HEK293 (cell line): ENCODE measurements at regions not wholly inside any gene's neighbourhood (a gene's known extent, or its start where the extent isn't known, plus 50 kb on each side); places are given as distances from the start of the nearest gene placed in this dataset.
"Not testable (repeated sequence)": the region's sequence is repeated elsewhere in the genome, so short reads cannot be mapped to it uniquely, and the experiment has no call there.

ENCODE experiments used
- CTCF ChIP-seq: fragments of 450-650 bp; formaldehyde crosslinking; IDR thresholded peaks from 2 replicates; pipeline ENCODE4 v1.5.1; 2016; ENCODE audit warnings: missing biosample characterization, missing genetic modification characterization
- ZNF394 ChIP-seq: fragments of 450-650 bp; formaldehyde crosslinking; IDR thresholded peaks from 2 replicates; pipeline ENCODE4 v1.5.1; 2016; ENCODE audit warnings: missing biosample characterization, missing genetic modification characterization, mild to moderate bottlenecking, moderate library complexity, borderline replicate concordance
- ZNF549 ChIP-seq: fragments of 450-650 bp; IDR thresholded peaks from 2 replicates; pipeline ENCODE4 v1.5.1; 2018; ENCODE audit warnings: missing biosample characterization, missing genetic modification characterization, mild to moderate bottlenecking, inconsistent platforms, moderate library complexity

- not testable (repeated sequence) for TF ChIP-seq CTCF, ZNF549, ZNF394 (tag by site-specific recombination)
Measured at GRCh38 chr15:99799854-99800250, 66.6 kb upstream of the LYSMD4 start.
